Pulmonary artery endothelial cell (primary cell): ENCODE measurements at regions not wholly inside any gene's neighbourhood (a gene's known extent, or its start where the extent isn't known, plus 50 kb on each side); places are given as distances from the start of the nearest gene placed in this dataset.

Experiments
- DNase-seq: peaks from one replicate; pipeline ENCODE4 v3.0.0-alpha.2; 2011; ENCODE audit warnings: low read depth, low spot score

GRCh38 chr22:47299211-47299862 is 536.9 kb downstream of the TBC1D22A start:
- DNase-seq, result no peak

DNA sequence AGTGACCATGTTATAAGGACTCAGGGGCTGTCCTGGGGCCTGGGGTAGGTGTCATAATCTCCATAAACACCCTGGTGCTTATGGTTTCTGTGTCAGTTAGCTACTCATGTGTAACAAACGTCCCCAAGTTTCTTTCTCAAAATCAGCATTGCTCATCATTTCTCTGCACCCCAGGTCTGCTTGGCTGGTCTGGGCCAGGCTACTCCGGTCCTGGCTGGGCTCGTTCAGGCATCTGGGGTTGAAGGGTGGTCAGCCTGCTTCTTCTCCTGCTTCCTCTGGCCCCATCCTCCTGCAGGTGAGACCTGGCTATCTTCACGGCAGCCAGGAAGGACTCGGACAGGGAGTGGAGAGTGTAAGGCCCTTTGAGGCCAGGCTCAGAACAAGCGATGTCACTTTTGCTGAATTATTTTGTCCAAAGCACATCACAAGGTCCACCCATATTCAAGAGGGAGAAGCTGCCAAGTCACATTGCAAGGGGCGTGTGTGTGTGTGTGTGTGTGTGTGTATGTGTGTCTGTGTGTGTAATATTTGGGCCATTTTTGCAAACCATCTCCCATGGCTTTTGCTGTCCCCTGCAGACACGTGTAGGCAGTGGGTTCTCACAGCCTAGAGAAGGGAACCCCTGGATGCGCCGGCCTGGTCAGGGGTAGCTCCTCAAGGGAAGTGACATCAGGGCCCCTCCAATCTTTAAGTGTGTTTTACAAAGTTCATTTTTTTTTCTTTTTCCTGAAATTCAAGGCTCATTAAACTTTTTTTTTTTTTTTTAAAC is 535.8 kb downstream of the TBC1D22A start:
- no peak for DNase-seq

DNA sequence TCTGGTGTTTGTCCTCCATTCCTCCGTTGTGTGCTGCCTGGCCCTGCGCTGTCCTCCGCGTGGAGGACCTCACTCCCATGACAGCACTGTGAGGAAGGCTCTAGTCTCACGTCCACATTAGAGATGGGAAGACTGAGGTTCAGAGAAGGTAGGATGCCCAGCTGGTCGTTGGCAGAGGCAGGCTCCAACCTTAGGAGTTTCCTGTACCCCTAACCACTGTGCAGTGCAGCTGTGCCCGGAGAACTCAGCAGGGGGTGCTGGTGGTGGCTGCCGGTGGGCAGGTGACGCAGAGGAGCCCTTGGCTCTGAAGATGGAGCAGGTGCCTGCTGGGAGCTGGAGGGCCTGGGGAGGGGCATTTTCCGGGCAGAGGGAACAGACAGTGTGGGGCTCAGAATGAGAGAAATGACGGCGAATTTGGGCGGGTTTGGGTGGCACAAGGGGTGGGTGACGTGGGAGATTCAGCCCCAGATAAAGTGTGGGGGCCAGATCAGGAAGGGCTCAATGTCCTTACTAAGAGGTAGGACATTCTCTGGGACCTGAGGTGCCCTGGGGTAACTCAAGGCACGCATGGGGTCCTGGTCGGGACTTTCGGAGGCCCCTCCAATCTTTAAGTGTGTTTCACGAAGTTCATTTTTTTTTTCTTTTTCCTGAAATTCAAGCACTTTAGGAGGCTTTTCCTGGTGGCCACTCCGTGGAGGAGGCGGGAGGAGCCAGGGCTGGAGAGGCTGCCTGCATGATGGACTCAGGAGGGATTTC is 535.0 kb downstream of the TBC1D22A start:
- no peak for DNase-seq

GRCh38 chr22:47296405-47297260 is 534.2 kb downstream of the TBC1D22A start:
- DNase-seq, result no peak

DNA sequence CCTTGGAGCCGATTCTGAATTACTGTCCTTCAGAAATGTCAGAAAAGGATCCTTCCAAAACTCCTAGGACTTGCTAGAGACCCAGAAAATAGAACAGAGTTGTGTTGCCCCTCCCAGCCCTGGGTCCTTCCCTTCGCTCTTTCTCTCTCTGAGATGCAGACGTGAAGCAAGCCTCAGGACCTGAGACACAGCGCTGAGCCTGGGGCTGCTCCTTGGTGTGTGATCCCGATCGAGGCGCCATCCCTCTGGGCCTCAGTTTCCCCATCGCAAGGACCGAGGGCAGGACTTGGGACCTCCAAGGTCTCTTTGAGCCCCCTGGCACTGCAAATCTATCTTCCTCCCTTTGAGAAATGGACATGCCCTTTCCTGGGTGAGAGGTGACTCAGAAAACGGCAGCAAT is 533.5 kb downstream of the TBC1D22A start:
- DNase-seq, result no peak

DNA sequence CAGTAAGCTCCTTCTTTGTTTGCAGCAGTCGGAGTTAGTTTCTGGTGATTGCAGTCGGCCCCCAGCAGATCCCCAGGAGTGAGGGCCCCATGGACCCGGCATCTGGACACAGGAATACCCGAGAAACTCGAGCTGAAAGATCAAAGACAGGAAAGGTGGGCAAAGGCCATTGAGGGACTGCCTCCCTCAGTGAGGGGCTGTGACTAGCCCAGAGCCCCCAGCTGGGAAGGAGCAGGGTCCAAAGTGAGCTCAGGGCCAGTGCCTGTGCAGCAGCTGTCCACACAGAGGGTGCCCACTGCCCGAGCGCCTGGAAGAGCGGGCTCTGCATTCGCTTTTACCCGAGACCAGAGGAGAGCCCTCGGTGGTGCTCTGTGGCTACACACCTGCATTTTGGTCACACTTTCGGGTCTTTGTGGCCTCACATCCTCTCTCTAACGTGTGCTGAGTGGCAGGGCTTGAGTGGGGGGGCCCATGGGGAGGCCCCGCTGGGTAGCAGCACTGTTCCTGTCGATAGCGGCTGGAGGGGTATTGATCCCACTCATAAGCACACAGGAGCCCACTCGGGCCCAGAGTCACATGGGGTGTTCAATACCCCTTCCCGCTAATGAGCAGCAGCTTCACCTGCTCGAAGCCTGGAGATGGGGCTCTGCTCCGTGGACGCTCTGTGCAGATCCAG is 532.9 kb downstream of the TBC1D22A start:
- no peak for DNase-seq

DNA sequence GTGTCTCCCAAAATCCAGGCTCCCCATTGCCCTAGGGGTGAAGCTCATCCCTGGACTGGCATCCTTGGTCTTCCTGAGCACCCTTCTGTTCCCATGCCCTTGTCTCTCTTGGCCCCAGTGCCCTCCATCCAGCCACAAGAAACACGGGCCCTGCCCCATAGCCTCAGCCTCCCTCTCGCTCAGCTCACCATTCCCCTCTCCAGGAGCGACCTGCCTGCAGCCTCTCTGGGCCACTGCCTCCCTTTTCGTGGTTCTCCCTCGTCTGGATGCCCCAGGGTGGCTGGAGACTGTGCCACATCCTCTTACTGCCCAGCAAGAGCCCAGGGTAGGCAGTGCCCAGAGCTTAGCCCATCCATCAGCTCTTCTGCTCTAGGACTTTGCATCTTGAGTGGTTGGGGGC is 532.1 kb downstream of the TBC1D22A start:
- no peak for DNase-seq

- no peak for DNase-seq
These were observed 531.7 kb downstream of the TBC1D22A start for GRCh38 chr22:47294222-47294532.

DNA sequence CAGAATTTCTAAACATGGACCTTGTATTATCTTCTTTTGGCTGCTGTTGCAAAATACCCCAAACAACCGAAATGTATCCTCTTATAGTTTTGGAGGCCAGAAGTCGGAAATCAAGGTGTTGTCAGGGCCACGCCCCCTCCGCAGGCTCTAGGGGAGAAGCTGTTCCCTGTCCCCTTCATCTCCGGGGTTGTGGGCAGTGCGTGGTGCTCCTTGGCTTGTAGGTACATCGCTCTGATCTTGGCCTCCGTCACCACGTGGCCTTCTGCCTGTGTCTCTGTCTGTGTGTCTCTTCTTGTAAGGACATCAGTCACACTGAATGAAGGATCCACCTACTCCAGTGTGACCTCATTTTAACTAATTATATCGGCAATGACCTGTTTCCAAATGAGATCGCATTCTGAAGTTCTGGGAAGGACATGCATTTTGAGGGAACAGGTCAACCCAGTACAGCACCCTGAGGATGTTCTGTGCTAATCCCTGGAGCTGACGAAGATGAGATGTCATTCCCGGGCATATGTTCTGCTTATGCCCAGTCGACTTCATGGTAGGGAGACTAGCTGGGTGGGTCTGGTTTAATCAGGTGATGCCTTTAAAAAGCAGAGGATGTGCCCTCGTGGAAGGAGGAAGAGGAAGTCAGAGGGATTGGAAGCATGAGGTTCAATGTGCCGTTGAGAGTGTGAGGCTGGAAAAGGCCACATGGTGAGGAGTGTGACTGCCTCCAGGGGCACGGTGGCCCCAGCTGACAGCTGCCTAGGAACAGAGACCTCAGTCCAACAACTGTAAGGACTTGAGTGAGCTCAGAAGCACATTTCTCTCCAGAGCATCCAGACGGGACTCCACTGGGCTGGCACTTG is 531.1 kb downstream of the TBC1D22A start:
- DNase-seq, result no peak

- DNase-seq, result no peak
These were observed 530.3 kb downstream of the TBC1D22A start for GRCh38 chr22:47292546-47293320.

DNA sequence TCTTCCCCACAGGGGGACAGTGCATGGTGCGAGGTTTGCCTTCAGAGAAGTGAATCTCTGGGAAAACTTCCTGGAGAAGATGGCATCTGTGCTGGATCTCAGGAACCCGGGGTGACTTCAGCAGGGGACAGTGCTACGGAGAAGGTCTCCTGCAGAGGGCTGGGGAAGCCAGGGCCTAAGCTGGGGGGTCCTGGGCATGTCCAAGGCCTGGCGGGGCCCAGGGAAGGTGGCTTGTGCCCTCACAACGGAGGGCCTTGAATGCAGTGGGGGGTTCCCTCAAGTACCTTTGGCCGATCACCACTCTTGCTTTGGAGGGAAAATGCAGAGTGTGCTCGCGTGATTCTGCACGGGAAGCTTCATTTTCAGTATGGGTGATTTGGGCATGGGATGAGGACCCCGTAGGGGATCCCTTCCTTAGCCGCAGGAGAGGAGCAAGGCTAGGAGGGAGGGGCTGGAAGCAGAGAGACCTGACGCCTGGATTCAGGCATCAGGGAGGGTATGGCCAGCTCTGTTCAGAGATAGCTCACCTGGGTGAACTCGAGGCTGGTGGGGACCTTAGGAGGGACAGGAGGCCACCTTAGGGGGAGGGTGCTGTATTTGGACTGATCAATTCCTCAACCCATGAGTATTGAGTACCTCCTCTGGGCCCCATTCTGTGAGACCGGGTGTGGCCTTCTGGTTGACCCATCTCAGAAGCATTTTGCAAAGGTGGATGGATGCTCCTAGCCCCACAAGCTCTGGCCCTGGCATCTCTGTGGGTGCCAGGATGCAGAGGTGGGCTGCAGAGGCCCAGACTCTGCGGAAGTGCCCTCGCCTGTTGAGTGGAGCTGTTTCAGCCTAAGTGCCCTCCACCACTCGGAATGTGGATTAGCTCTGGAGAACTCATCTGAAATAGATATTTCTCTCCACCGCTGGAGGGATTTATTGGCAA is 529.4 kb downstream of the TBC1D22A start:
- DNase-seq, result no peak

- no peak for DNase-seq
These were observed 528.4 kb downstream of the TBC1D22A start for GRCh38 chr22:47290706-47291430.

DNA sequence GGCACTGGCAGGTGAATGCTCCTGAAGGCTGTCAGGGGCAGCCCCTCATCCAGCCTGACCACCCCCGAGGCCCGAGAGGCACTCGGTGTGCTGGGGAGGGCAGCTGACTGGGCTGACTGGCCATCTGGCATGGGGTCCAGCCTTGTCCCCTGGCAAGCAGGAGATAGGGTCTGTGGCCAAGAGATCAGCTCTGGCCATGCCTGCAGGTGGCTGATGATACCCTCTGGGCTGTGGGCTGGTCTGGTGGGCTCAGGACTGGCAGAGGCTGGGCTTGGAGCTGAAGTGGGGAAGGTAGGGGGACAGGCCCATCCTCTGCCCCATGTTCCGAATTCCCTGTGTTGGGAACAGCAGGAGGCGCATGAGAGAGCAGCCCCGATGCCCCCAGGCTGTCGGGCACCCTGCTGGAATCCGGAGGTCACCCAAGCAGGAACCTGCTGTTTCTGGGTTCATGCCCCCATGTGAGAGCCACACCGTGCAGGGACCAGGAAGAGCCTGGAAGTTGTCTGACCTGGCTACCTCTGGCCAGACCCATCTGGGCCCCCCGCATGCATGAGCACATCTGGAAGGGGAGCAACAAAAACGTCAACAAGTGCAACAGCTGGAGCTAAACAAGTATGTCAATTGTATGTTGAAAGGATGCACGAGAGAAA is 527.0 kb downstream of the TBC1D22A start:
- no peak for DNase-seq

DNA sequence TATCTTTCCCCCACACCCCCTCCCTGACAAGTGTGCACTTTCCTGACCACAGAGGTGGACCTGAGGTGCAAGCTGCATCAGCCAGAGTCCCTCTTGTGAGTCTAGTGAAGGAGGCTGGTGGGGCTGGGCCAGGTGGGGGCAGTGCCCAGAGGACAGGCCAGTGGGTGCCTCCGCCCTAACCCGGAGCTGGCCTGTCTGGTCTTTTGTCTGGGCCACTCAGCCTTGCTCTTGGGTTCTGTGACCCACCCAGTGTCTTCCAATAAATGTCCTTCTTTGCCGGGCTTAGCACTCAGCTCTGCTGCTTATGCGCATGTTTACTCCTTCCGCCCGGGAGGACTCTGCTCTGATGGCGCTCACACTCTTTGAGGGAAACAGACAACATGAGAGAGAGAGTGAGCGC is 526.2 kb downstream of the TBC1D22A start:
- no peak for DNase-seq

- DNase-seq, result no peak
These were observed 525.1 kb downstream of the TBC1D22A start for GRCh38 chr22:47287516-47287915.

DNA sequence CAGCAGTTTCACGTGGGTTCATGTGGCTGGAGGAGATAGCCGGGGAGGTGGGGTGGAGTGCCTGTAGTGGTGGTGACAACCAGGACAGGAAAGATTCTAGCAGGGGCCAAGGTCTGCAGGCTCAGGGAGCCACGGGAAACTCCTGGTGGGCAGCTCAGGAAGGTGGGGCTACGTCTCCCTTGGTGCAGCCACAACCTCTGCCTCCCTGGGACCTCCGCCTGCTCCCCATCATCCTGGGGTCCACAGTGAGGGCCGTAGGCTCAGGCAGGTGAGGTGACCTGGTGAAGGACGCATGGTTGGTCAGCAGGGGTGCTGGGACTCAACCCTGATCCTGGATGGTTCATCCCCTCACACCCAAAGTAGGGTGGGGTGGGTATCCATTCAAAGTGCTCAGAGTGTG is 524.1 kb downstream of the TBC1D22A start:
- DNase-seq, result no peak

- no peak for DNase-seq
These were observed 523.5 kb downstream of the TBC1D22A start for GRCh38 chr22:47285981-47286380.
